HCT116 (cell line): ENCODE measurements at regions not wholly inside any gene's neighbourhood (a gene's known extent, or its start where the extent isn't known, plus 50 kb on each side); places are given as distances from the start of the nearest gene placed in this dataset.

Experiments used
- ATAC-seq: fragments of 200-7000 bp; cut with Tn5 transposase; 2 replicates; pipeline ENCODE4 v1.9.1; 2020; ENCODE audit warnings: mild to moderate bottlenecking, moderate library complexity
- BruUV-seq: library from RNA; stranded (reverse); fragments of 400-500 nt; replicated peaks from 2 replicates; lab custom pipeline; 2021; lab: Mats Ljungman, UMichigan
- CTCF ChIA-PET: fragments of 300-600 bp; sonication (Branson Sonifier 250); formaldehyde crosslinking; loops from one replicate; lab custom pipeline; 2021; ENCODE audit warnings: antibody characterized with exemption; lab: Charles Lee
- POLR2A ChIA-PET: fragments of 300-600, 350-600 bp; sonication (Branson Sonifier 250); formaldehyde crosslinking; loops from one replicate; lab custom pipeline; 2021; ENCODE audit warnings: antibody characterized with exemption; lab: Charles Lee
- RAD21 ChIA-PET, 2 experiments: fragments of 300-600 bp; sonication (Branson Sonifier 250); formaldehyde crosslinking; loops; one replicate each; lab custom pipeline; 2023; ENCODE audit warnings: low total read pairs in 2 of 2; ENCODE audit not compliant: uncharacterized antibody in 2 of 2, unreplicated experiment in 2 of 2, low non-redundant PET in 1 of 2; lab: Charles Lee
- DNase-seq: peaks from one replicate; pipeline ENCODE4 v3.0.0-alpha.2; 2010; ENCODE audit warnings: low read depth, low spot score
- H2AFZ ChIP-seq: fragments of 200-600 bp; shearing (Covaris generic), sonication (generic); 2 replicates; pipeline ENCODE4 v1.6.1; 2017; ENCODE audit warnings: low read depth, mixed run types, mixed read lengths, antibody characterized with exemption, low read length; ENCODE audit not compliant: poor library complexity, severe bottlenecking
- H3K27ac ChIP-seq: 2 replicates; pipeline ENCODE4 v1.5.1; 2012; ENCODE audit warnings: low read depth, low read length
- H3K27me3 ChIP-seq: fragments of 200-600 bp; sonication (generic); 2 replicates; pipeline ENCODE4 v1.6.1; 2016; ENCODE audit warnings: mixed run types, low read length, mixed read lengths; ENCODE audit not compliant: insufficient read depth
- H3K36me3 ChIP-seq, 2 experiments: fragments of 200-500 bp in 1 of 2; fragments of 200-600 bp in 1 of 2; sonication (Bioruptor generic) in 1 of 2; sonication (generic) in 1 of 2; 2 replicates each; pipeline versions ENCODE4 v1.5.1 to v1.6.1; 2014 to 2016; ENCODE audit warnings: low read length in 2 of 2, inconsistent platforms in 1 of 2, mixed read lengths in 1 of 2, mixed run types in 1 of 2; ENCODE audit not compliant: insufficient read depth in 2 of 2, control insufficient read depth in 1 of 2
- H3K4me1 ChIP-seq, 2 experiments: fragments of 200-600 bp in 1 of 2; sonication (generic) in 1 of 2; 2 replicates each; pipeline versions ENCODE4 v1.5.1 to v1.6.1; 2012 to 2017; ENCODE audit warnings: low read length in 2 of 2, inconsistent platforms in 1 of 2, mild to moderate bottlenecking in 1 of 2, mixed read lengths in 1 of 2, mixed run types in 1 of 2, moderate library complexity in 1 of 2; ENCODE audit not compliant: insufficient read depth in 2 of 2, control insufficient read depth in 1 of 2
- H3K4me2 ChIP-seq: fragments of 200-600 bp; sonication (generic); 2 replicates; pipeline ENCODE4 v1.6.1; 2017; ENCODE audit warnings: mixed run types, low read length, mixed read lengths
- H3K4me3 ChIP-seq, 2 experiments: fragments of 200-600 bp in 1 of 2; sonication (generic) in 1 of 2; replicated peaks in 1 of 2; 2 replicates each; pipeline ENCODE4 v1.5.1; 2011 to 2016; ENCODE audit warnings: low read length in 2 of 2, control low read depth in 1 of 2, low read depth in 1 of 2, mild to moderate bottlenecking in 1 of 2, mixed read lengths in 1 of 2, mixed run types in 1 of 2
- H3K79me2 ChIP-seq: fragments of 200-600 bp; sonication (generic); 2 replicates; pipeline ENCODE4 v1.6.1; 2017; ENCODE audit warnings: mild to moderate bottlenecking, mixed run types, low read length, moderate library complexity, mixed read lengths; ENCODE audit not compliant: insufficient read depth
- H3K9ac ChIP-seq: fragments of 200-600 bp; sonication (generic); 2 replicates; pipeline ENCODE4 v1.6.1; 2016; ENCODE audit warnings: low read length, mixed read lengths
- H3K9me2 ChIP-seq: fragments of 200-600 bp; sonication (generic), shearing (Covaris generic); 2 replicates; pipeline ENCODE4 v1.6.1; 2017; ENCODE audit warnings: mixed run types, mild to moderate bottlenecking, moderate library complexity; ENCODE audit not compliant: insufficient read depth
- H3K9me3 ChIP-seq, 2 experiments: fragments of 200-500 bp in 1 of 2; fragments of 200-600 bp in 1 of 2; sonication (Bioruptor generic) in 1 of 2; sonication (generic) in 1 of 2; 2 replicates each; pipeline ENCODE4 v1.6.1; 2014 to 2017; ENCODE audit warnings: low read length in 2 of 2, mixed read lengths in 2 of 2, inconsistent platforms in 1 of 2, low read depth in 1 of 2, mild to moderate bottlenecking in 1 of 2, mixed run types in 1 of 2, moderate library complexity in 1 of 2; ENCODE audit not compliant: control insufficient read depth in 1 of 2, insufficient read depth in 1 of 2
- H4K20me1 ChIP-seq: fragments of 200-600 bp; sonication (generic), shearing (Covaris generic); 2 replicates; pipeline ENCODE4 v1.6.1; 2017; ENCODE audit warnings: mixed run types, mild to moderate bottlenecking, moderate library complexity; ENCODE audit not compliant: insufficient read depth
- CEBPB ChIP-seq: IDR thresholded peaks from 2 replicates; pipeline ENCODE4 v1.6.1; 2012; ENCODE audit warnings: low read depth
- CTCF ChIP-seq, 3 experiments: fragments of 200-600 bp in 1 of 3; sonication (generic) in 1 of 3; IDR thresholded peaks in 2 of 3; conservative IDR thresholded peaks in 1 of 3; 2 replicates each; pipeline ENCODE4 v1.5.1; 2012 to 2017; ENCODE audit warnings: low read depth in 2 of 3, low read length in 2 of 3, antibody characterized with exemption in 1 of 3, borderline replicate concordance in 1 of 3, control low read depth in 1 of 3, mild to moderate bottlenecking in 1 of 3, mixed read lengths in 1 of 3, mixed run types in 1 of 3, moderate library complexity in 1 of 3; ENCODE audit not compliant: insufficient read depth in 1 of 3
- ELF1 ChIP-seq: IDR thresholded peaks from 2 replicates; pipeline ENCODE4 v1.6.1; 2012; ENCODE audit warnings: low read depth, borderline replicate concordance
- EZH2 ChIP-seq: fragments of 200-600 bp; sonication (generic); IDR thresholded peaks from 2 replicates; pipeline ENCODE4 v1.6.1; 2017; ENCODE audit warnings: antibody characterized with exemption, mixed run types
- EZH2phosphoT487 ChIP-seq: fragments of 200-600 bp; IDR thresholded peaks from 2 replicates; pipeline ENCODE4 v1.6.1; 2018; ENCODE audit warnings: antibody characterized with exemption, borderline replicate concordance
- FOSL1 ChIP-seq: IDR thresholded peaks from 2 replicates; pipeline ENCODE4 v1.6.1; 2012; ENCODE audit warnings: low read depth
- JUND ChIP-seq: IDR thresholded peaks from 2 replicates; pipeline ENCODE4 v1.6.1; 2012
- MAX ChIP-seq: IDR thresholded peaks from 2 replicates; pipeline ENCODE4 v1.6.1; 2012
- POLR2A ChIP-seq: IDR thresholded peaks from 2 replicates; pipeline ENCODE4 v1.7.0; 2011; ENCODE audit warnings: borderline replicate concordance; ENCODE audit not compliant: insufficient read depth, insufficient read length; ENCODE audit errors: extremely low read depth
- POLR2AphosphoS5 ChIP-seq: IDR thresholded peaks from 2 replicates; pipeline ENCODE4 v1.6.1; 2011; ENCODE audit warnings: mild to moderate bottlenecking, low read depth, low read length, moderate library complexity
- RAD21 ChIP-seq: IDR thresholded peaks from 2 replicates; pipeline ENCODE4 v1.6.1; 2012; ENCODE audit warnings: low read depth, mild to moderate bottlenecking
- REST ChIP-seq: IDR thresholded peaks from 2 replicates; pipeline ENCODE4 v1.6.1; 2012; ENCODE audit warnings: low read depth
- SIN3A ChIP-seq: IDR thresholded peaks from 2 replicates; pipeline ENCODE4 v1.6.1; 2012; ENCODE audit warnings: low read depth
- SP1 ChIP-seq: IDR thresholded peaks from 2 replicates; pipeline ENCODE4 v1.6.1; 2012; ENCODE audit warnings: low read depth
- SRF ChIP-seq: IDR thresholded peaks from 2 replicates; pipeline ENCODE4 v1.6.1; 2012; ENCODE audit warnings: low read depth
- TCF7L2 ChIP-seq: IDR thresholded peaks from 2 replicates; pipeline ENCODE4 v1.7.0; 2011; ENCODE audit warnings: borderline replicate concordance, inconsistent platforms; ENCODE audit not compliant: insufficient read depth, insufficient read length; ENCODE audit errors: extremely low read depth
- YY1 ChIP-seq: IDR thresholded peaks from 2 replicates; pipeline ENCODE4 v1.6.1; 2011; ENCODE audit warnings: low read length, low read depth, moderate library complexity, mild to moderate bottlenecking; ENCODE audit not compliant: insufficient replicate concordance; ENCODE audit errors: extremely low read depth
- ZFX ChIP-seq: fragments of 450-650 bp; IDR thresholded peaks from 2 replicates; pipeline ENCODE4 v1.6.1; 2017
- ZNF274 ChIP-seq: fragments of 200-500 bp; sonication (Bioruptor generic); IDR thresholded peaks from 2 replicates; pipeline ENCODE4 v1.6.1; 2014; ENCODE audit warnings: mild to moderate bottlenecking, low read depth, low read length, inconsistent platforms
- intact Hi-C: fragments of 100-400 bp; cut with micrococcal nuclease; formaldehyde crosslinking; loops from 2 replicates; pipeline ENCODE4 v1.10.0; 2022
- TF ChIP-seq, protein P1 (sequence below): IDR thresholded peaks from 2 replicates; pipeline ENCODE4 v1.6.1; 2011; ENCODE audit warnings: mild to moderate bottlenecking, low read length, moderate library complexity; ENCODE audit not compliant: insufficient replicate concordance; ENCODE audit errors: extremely low read depth

GRCh38 chr2:240249423-240250149, 109.1 kb upstream of the OTOS start:
- POLR2A ChIA-PET, result no interaction called here
- TF ChIP-seq EZH2 (no peak), ZFX (no peak), TCF7L2 (no peak), REST (no peak), POLR2A (no peak), RAD21 (no peak), CEBPB (no peak), CTCF (IDR thresholded peaks at IDR 0.05 in 2 of 3, conservative IDR thresholded peaks at IDR 0.05 in 1 of 3; ENCODE audit: borderline replicate concordance in 1 of 3, insufficient read depth in 1 of 3, low read depth in 2 of 3, low read length in 2 of 3) (no peak), ZNF274 (no peak), EZH2phosphoT487 (no peak), SIN3A (no peak), FOSL1 (no peak), SP1 (no peak), YY1 (no peak), JUND (no peak), POLR2AphosphoS5 (no peak), ELF1 (no peak), MAX (no peak), SRF (no peak)
- TF ChIP-seq, protein P1, sequence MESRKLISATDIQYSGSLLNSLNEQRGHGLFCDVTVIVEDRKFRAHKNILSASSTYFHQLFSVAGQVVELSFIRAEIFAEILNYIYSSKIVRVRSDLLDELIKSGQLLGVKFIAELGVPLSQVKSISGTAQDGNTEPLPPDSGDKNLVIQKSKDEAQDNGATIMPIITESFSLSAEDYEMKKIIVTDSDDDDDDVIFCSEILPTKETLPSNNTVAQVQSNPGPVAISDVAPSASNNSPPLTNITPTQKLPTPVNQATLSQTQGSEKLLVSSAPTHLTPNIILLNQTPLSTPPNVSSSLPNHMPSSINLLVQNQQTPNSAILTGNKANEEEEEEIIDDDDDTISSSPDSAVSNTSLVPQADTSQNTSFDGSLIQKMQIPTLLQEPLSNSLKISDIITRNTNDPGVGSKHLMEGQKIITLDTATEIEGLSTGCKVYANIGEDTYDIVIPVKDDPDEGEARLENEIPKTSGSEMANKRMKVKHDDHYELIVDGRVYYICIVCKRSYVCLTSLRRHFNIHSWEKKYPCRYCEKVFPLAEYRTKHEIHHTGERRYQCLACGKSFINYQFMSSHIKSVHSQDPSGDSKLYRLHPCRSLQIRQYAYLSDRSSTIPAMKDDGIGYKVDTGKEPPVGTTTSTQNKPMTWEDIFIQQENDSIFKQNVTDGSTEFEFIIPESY, result no peak
- BruUV-seq, result no TSS peak
- H3K79me2 ChIP-seq, result no peaks in the 10 kb centered on the region
- no peaks in the 10 kb centered on the region for H3K9me3 ChIP-seq
- intact Hi-C loops, result loop anchor here (5.0 kb wide), 1 partner anchor 188 kb away; the partner anchor contains the start of gene GPC1
- H3K27ac ChIP-seq, result peak overlapping the region; percentile 8; the same call in 1 of the 2 replicates
- 0 out of 2 replicates have a peak overlapping the region, but pooled peaks have one; percentile 77 for H3K9ac ChIP-seq
- RAD21 ChIA-PET, result no interaction called here
- no peaks in the 10 kb centered on the region for H4K20me1 ChIP-seq
- H3K4me1 ChIP-seq, result peaks cover 28 to 58% of the 10 kb centered on the region in 2 experiments
- CTCF ChIA-PET, result no interaction called here
- H3K36me3 ChIP-seq, result no peaks in the 10 kb centered on the region
- no peaks in the 10 kb centered on the region for H3K9me2 ChIP-seq
- no peak overlapping the region for H2AFZ ChIP-seq
- DNase-seq, result no peak
- peak overlapping the region; percentile 98 for H3K4me2 ChIP-seq
- no peak overlapping the region for H3K4me3 ChIP-seq
- no peak for ATAC-seq
- no peaks in the 10 kb centered on the region for H3K27me3 ChIP-seq
